AG08395 (cell line): ENCODE measurements at regions not wholly inside any gene's neighbourhood (a gene's known extent, or its start where the extent isn't known, plus 50 kb on each side); places are given as distances from the start of the nearest gene placed in this dataset.

Experiments used
- DNase-seq: peaks from one replicate; pipeline ENCODE4 v3.0.0; 2012; ENCODE audit warnings: mixed read lengths, low spot score

GRCh38 chr17:69900101-69900500 is 174.9 kb upstream of the KCNJ16 start:
- no peak for DNase-seq

GRCh38 chr17:69900829-69901228 is 174.2 kb upstream of the KCNJ16 start:
- no peak for DNase-seq

- no peak for DNase-seq
Observed at GRCh38 chr17:69906306-69906705, 168.7 kb upstream of the KCNJ16 start.

GRCh38 chr17:69907132-69907847 is 167.7 kb upstream of the KCNJ16 start:
- no peak for DNase-seq

- no peak for DNase-seq
Observed at GRCh38 chr17:69908626-69909368, 166.2 kb upstream of the KCNJ16 start.

GRCh38 chr17:69909389-69909788 is 165.6 kb upstream of the KCNJ16 start:
- DNase-seq, result peak; percentile 14

- no peak for DNase-seq
Observed at GRCh38 chr17:69912805-69913204, 162.2 kb upstream of the KCNJ16 start.

GRCh38 chr17:69913216-69913615 is 161.8 kb upstream of the KCNJ16 start:
- no peak for DNase-seq

- DNase-seq, result no peak
Observed at GRCh38 chr17:69913616-69914015, 161.4 kb upstream of the KCNJ16 start.

GRCh38 chr17:69914520-69914919 is 160.5 kb upstream of the KCNJ16 start:
- DNase-seq, result no peak

- DNase-seq, result no peak
Observed at GRCh38 chr17:69916761-69917160, 158.3 kb upstream of the KCNJ16 start.

- DNase-seq, result no peak
Observed at GRCh38 chr17:69918164-69918563, 156.9 kb upstream of the KCNJ16 start.

GRCh38 chr17:69919789-69920188 is 155.2 kb upstream of the KCNJ16 start:
- DNase-seq, result no peak

GRCh38 chr17:69921046-69921445 is 154.0 kb upstream of the KCNJ16 start:
- DNase-seq, result no peak

GRCh38 chr17:69928611-69929010 is 146.4 kb upstream of the KCNJ16 start:
- DNase-seq, result no peak

- DNase-seq, result no peak
Observed at GRCh38 chr17:69936996-69937395, 138.0 kb upstream of the KCNJ16 start.

- DNase-seq, result no peak
Observed at GRCh38 chr17:69943058-69943457, 132.0 kb upstream of the KCNJ16 start.

- DNase-seq, result no peak
Observed at GRCh38 chr17:69944406-69944805, 130.6 kb upstream of the KCNJ16 start.

- peak; percentile 17 for DNase-seq
Observed at GRCh38 chr17:69945698-69946185, 129.3 kb upstream of the KCNJ16 start.

GRCh38 chr17:69947027-69947759 is 127.8 kb upstream of the KCNJ16 start:
- DNase-seq, result no peak

GRCh38 chr17:69948406-69948805 is 126.6 kb upstream of the KCNJ16 start:
- DNase-seq, result no peak

GRCh38 chr17:69949496-69949895 is 125.5 kb upstream of the KCNJ16 start:
- no peak for DNase-seq
